Esophagus muscularis mucosa (tissue), 4 donors: ENCODE measurements at regions not wholly inside any gene's neighbourhood (a gene's known extent, or its start where the extent isn't known, plus 50 kb on each side); places are given as distances from the start of the nearest gene placed in this dataset.
"Not testable (repeated sequence)": the region's sequence is repeated elsewhere in the genome, so short reads cannot be mapped to it uniquely, and the experiment has no call there.

Experiments used
- DNase-seq: peaks from one replicate; pipeline ENCODE4 v3.0.0-alpha.2; 2017; ENCODE audit errors: extremely low spot score
- H3K27ac ChIP-seq, 4 donors: fragments of 200-600 bp; sonication (generic); replicated peaks in 1 of 4; 1 replicate in 3 of 4; 2 replicates in 1 of 4; pipeline ENCODE4 v1.5.1; 2016 to 2019; ENCODE audit warnings: mild to moderate bottlenecking in 1 of 4
- H3K27me3 ChIP-seq, 4 donors: fragments of 200-600 bp; sonication (generic); one replicate each; pipeline versions ENCODE4 v1.5.1 to v1.6.0; 2016 to 2019
- H3K36me3 ChIP-seq, 4 donors: fragments of 200-600 bp; sonication (generic); one replicate each; pipeline ENCODE4 v1.5.1; 2016 to 2019
- H3K4me1 ChIP-seq, 4 donors: fragments of 200-600 bp; sonication (generic); one replicate each; pipeline ENCODE4 v1.5.1; 2016 to 2019
- H3K4me3 ChIP-seq, 4 donors: fragments of 200-600 bp; sonication (generic); 1 replicate in 2 of 4; 2 replicates in 2 of 4; pipeline ENCODE4 v1.5.1; 2016 to 2019; ENCODE audit warnings: mild to moderate bottlenecking in 4 of 4, moderate library complexity in 1 of 4
- H3K9me3 ChIP-seq, 4 donors: fragments of 200-600 bp; sonication (generic); 1 replicate in 3 of 4; 2 replicates in 1 of 4; pipeline ENCODE4 v1.5.1; 2016 to 2019
- EP300 ChIP-seq: sonication (generic); formaldehyde crosslinking; IDR thresholded peaks from one replicate; pipeline ENCODE4 v1.6.1; 2017; ENCODE audit warnings: antibody characterized with exemption
- POLR2A ChIP-seq: fragments of 450-650 bp; IDR thresholded peaks from one replicate; pipeline ENCODE4 v1.6.1; 2017; ENCODE audit warnings: antibody characterized with exemption, moderate library complexity, mild to moderate bottlenecking, low read depth
- POLR2AphosphoS5 ChIP-seq, 2 donors: sonication (generic); formaldehyde crosslinking; IDR thresholded peaks; one replicate each; pipeline ENCODE4 v1.6.1; 2017; ENCODE audit warnings: antibody characterized with exemption in 2 of 2
- WGBS: methylation state at CpG from one replicate; pipeline ENCODE4 v1.1.5; 2018; 5-methylcytosine and 5-hydroxymethylcytosine counted together
- intact Hi-C: fragments of 100-400 bp; cut with DNase I; formaldehyde crosslinking; loops from one replicate; pipeline ENCODE4 v1.15.1; 2023
- TF ChIP-seq, protein P1 (sequence below), 3 experiments: fragments of 200-600 bp in 2 of 3; fragments of 450-650 bp in 1 of 3; sonication (generic) in 2 of 3; IDR thresholded peaks; one replicate each; pipeline ENCODE4 v1.5.1; 2017 to 2019; ENCODE audit warnings: antibody characterized with exemption in 3 of 3, mild to moderate bottlenecking in 2 of 3, moderate library complexity in 1 of 3

DNA sequence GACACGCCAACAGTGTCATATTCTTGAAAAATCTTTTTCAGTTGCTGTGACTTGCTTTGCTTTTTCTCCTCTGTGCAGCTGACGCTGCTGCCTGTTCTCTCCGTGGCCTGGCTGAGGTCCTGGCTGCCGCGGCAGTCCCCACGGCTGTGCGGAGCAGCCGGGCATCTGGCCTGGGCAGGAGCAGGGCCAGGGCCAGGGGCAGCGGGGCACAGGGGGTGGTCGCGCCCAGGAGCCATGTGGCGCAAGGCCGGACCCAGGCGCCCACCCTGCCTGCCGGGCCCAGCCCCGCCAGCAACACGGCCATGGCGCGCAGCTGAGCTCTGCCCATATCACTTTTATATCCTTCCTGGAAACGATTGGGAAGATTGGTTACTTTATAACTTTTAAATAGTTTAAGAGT, 109.4 kb upstream of the ACBD5 start:
- Histone ChIP-seq H3K36me3 (no peaks in the 10 kb centered on the region), H3K4me1 (peaks cover 0 to 4% (median 0%) of the 10 kb centered on the region in 4 donors), H3K4me3 (no peak overlapping the region), H3K27ac (no peak overlapping the region), H3K27me3 (peaks cover 0 to 5% (median 0%) of the 10 kb centered on the region in 4 donors), H3K9me3 (no peaks in the 10 kb centered on the region)
- TF ChIP-seq POLR2AphosphoS5 (IDR thresholded peaks at IDR 0.05) = no peak
- no peak for TF ChIP-seq POLR2A
- TF ChIP-seq, protein P1, sequence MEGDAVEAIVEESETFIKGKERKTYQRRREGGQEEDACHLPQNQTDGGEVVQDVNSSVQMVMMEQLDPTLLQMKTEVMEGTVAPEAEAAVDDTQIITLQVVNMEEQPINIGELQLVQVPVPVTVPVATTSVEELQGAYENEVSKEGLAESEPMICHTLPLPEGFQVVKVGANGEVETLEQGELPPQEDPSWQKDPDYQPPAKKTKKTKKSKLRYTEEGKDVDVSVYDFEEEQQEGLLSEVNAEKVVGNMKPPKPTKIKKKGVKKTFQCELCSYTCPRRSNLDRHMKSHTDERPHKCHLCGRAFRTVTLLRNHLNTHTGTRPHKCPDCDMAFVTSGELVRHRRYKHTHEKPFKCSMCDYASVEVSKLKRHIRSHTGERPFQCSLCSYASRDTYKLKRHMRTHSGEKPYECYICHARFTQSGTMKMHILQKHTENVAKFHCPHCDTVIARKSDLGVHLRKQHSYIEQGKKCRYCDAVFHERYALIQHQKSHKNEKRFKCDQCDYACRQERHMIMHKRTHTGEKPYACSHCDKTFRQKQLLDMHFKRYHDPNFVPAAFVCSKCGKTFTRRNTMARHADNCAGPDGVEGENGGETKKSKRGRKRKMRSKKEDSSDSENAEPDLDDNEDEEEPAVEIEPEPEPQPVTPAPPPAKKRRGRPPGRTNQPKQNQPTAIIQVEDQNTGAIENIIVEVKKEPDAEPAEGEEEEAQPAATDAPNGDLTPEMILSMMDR (IDR thresholded peaks at IDR 0.05) = no peak
- no peak for TF ChIP-seq EP300
- WGBS = 82% methylated on average over 3 of the region's 20 CpGs
- DNase-seq = no peak
- intact Hi-C loops = no loop called here

DNA sequence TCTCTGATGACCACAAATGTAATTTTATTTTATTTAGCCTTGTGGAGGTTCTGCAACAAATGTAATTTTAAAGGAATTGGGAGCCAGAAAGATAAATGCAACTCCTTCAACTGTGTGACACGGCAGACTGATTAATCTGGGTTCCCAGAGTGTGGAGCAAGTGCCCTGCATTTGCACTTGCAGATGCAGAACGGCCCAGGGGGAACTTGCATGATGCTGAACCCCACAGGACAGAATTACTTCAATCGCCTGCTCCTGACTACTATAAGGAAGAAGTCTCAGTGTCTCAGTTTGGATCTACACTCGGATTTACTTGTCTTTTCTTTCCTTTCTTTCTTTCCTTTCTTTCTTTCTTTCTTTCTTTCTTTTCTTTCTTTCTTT, 107.2 kb upstream of the ACBD5 start:
- DNase-seq, H3K27me3 ChIP-seq, H3K4me1 ChIP-seq, H3K36me3 ChIP-seq, H3K27ac ChIP-seq, H3K4me3 ChIP-seq, H3K9me3 ChIP-seq, intact Hi-C loops: not testable (repeated sequence)
- 24% methylated on average over 4 of the region's 4 CpGs for WGBS

DNA sequence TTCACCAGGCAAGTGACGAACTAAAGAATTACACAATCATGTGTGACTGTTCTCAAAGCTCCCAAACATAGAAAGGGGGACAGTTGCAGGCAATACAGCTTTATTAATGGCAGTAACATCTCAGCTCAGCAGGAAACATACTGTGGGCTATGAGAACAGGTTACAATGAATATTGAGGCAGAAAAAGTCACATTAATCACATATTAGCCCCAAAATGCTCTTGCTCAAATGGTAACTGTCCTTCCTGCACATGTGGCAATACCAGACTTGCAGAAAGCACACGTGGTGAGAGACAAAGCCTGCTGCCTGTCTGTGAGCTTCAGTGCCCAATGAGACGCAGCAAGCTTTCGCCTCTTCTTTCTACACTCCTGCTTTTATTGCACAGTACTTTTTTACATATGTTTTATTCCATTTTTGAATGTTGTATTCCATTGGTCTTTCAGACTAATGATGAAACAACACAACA, 104.9 kb upstream of the ACBD5 start:
- DNase-seq = no peak
- Histone ChIP-seq H3K27me3 (peaks cover 0 to 5% (median 0%) of the 10 kb centered on the region in 4 donors), H3K36me3 (no peaks in the 10 kb centered on the region), H3K27ac (no peak overlapping the region), H3K4me3 (no peak overlapping the region), H3K9me3 (no peaks in the 10 kb centered on the region), H3K4me1 (peaks cover 0 to 6% (median 0%) of the 10 kb centered on the region in 4 donors)
- intact Hi-C loops = no loop called here
- TF ChIP-seq, protein P1 (IDR thresholded peaks at IDR 0.05) = no peak
- no peak for TF ChIP-seq POLR2A
- TF ChIP-seq POLR2AphosphoS5 (IDR thresholded peaks at IDR 0.05) = no peak
- no peak for TF ChIP-seq EP300
- 70% methylated on average over 4 of the region's 4 CpGs for WGBS

DNA sequence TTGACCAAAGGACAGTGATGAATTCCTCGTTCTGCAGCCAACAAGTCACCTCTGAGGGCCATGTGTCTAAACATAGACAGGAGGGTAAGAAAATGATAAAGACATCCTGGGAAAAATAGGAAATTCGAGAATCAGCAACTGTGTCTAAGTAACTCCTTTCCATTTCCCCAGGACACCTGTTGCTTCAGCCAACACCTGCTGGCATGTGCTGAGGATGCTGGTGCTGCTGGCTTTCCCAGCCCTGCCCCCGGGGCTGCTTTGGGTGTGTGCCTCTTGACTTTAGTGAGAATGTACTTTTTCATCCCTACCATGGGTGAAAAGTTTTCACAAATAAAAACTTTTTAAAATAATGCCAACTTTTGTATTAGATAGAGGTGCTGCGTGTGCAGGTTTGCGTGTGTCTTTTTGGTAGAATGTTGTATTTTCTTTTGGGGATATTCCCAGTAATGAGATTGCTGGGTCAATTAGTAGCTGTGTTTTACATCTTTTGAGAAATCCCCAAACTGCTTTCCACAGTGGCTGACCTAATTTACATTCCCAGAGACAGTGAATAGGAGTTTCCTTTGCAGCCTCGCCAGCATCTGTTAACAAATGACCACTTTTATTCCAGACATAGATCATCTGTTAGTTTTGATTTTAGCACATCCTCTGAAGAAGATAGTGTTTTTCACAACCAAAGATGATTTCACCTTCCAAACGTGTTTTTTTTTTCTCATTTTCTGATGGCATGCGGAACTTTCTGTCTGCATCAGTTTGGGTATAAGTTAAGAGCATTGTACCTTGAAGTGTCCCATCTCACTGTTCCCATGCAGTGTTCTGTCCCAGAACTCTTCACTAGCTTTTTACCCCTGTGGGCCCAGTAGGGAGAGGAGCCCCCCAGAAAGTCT, 104.2 kb upstream of the ACBD5 start:
- 64% methylated on average over 8 of the region's 8 CpGs for WGBS
- no peaks in the 10 kb centered on the region for H3K36me3 ChIP-seq
- no peaks in the 10 kb centered on the region for H3K9me3 ChIP-seq
- intact Hi-C loops = no loop called here
- H3K27ac ChIP-seq = no peak overlapping the region
- TF ChIP-seq POLR2AphosphoS5 (IDR thresholded peaks at IDR 0.05) = no peak
- TF ChIP-seq POLR2A = no peak
- TF ChIP-seq, protein P1 (IDR thresholded peaks at IDR 0.05) = no peak
- TF ChIP-seq EP300 = no peak
- peaks cover 0 to under 1% (median 0%) of the 10 kb centered on the region in 4 donors for H3K27me3 ChIP-seq
- no peak for DNase-seq
- no peak overlapping the region for H3K4me3 ChIP-seq
- peaks cover 0 to 6% (median 0%) of the 10 kb centered on the region in 4 donors for H3K4me1 ChIP-seq

DNA sequence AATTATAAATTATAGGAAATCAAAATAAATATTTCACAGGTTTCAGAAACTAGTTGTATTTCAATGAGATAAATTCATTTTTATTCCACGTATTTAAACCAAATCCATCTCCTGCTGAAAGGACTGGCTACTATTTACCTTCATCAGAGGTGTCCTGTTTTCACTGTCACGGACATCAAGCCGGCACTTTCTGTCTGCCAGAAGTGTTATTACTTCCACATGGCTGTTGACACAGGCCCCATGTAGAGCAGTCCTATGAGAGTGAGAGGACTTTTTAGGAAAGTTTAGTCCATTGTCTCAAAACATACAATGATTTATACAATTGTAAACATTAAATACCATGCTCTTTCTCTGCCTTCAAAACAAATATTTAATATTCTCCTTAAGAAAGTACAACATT, 100.4 kb upstream of the ACBD5 start:
- H3K4me1 ChIP-seq = peaks cover 0 to 6% (median 0%) of the 10 kb centered on the region in 4 donors
- H3K27ac ChIP-seq = no peak overlapping the region
- no peak for TF ChIP-seq POLR2AphosphoS5 (IDR thresholded peaks at IDR 0.05)
- no peak for TF ChIP-seq EP300
- TF ChIP-seq, protein P1 (IDR thresholded peaks at IDR 0.05) = no peak
- no peak for TF ChIP-seq POLR2A
- no peak overlapping the region for H3K4me3 ChIP-seq
- no peaks in the 10 kb centered on the region for H3K36me3 ChIP-seq
- no peaks in the 10 kb centered on the region for H3K9me3 ChIP-seq
- H3K27me3 ChIP-seq = no peaks in the 10 kb centered on the region
- intact Hi-C loops = no loop called here
- DNase-seq = no peak
- WGBS = 46% methylated on average over 3 of the region's 3 CpGs

DNA sequence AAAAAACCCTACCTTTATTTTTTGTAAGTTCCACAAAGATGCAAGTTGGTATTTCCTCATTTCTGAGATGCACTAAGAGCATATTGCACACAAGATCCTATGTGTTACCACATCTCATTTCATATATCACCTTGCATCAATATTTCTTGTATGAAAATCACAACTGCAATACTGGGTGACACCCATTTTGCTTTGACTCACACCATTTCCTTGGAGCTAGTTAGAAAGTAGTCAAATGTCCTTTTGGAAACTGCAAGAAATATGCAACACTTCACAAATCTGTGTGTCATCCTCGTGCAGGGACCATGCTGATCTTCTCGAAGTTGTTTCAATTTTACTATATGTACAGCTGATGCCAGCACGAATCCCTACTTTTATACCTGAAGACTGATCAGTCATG, 94.6 kb upstream of the ACBD5 start:
- H3K4me3 ChIP-seq, H3K27me3 ChIP-seq, H3K9me3 ChIP-seq, intact Hi-C loops, H3K4me1 ChIP-seq, H3K36me3 ChIP-seq, H3K27ac ChIP-seq, DNase-seq: not testable (repeated sequence)
- 67% methylated on average over 3 of the region's 3 CpGs for WGBS
